Astrocyte (in vitro differentiated cells and primary cell): ENCODE measurements at regions not wholly inside any gene's neighbourhood (a gene's known extent, or its start where the extent isn't known, plus 50 kb on each side); places are given as distances from the start of the nearest gene placed in this dataset.

Experiments used
- DNase-seq: peaks from one replicate; pipeline ENCODE4 v3.0.0-alpha.2; 2010; ENCODE audit warnings: low read depth
- FAIRE-seq: peaks from 2 replicates; lab custom pipeline; 2011; peaks lifted over from hg19 to GRCh38; lab: Jason Lieb, UNC
- H2AFZ ChIP-seq: 2 replicates; pipeline ENCODE4 v1.6.0; 2012; ENCODE audit warnings: low read depth, low read length, inconsistent platforms
- H3K27ac ChIP-seq: 2 replicates; pipeline ENCODE4 v1.5.1; 2011; ENCODE audit warnings: low read depth, low read length, inconsistent platforms
- H3K27me3 ChIP-seq: 2 replicates; pipeline ENCODE4 v1.6.0; 2011; ENCODE audit warnings: low read length, inconsistent platforms; ENCODE audit not compliant: insufficient read depth
- H3K36me3 ChIP-seq: 2 replicates; pipeline ENCODE4 v1.5.1; 2011; ENCODE audit warnings: low read length, inconsistent platforms; ENCODE audit not compliant: insufficient read depth
- H3K4me1 ChIP-seq: 2 replicates; pipeline ENCODE4 v1.5.1; 2011; ENCODE audit warnings: low read length, inconsistent platforms; ENCODE audit not compliant: insufficient read depth
- H3K4me2 ChIP-seq: 2 replicates; pipeline ENCODE4 v1.6.0; 2012; ENCODE audit warnings: low read length, inconsistent platforms
- H3K4me3 ChIP-seq: 2 replicates; pipeline ENCODE4 v1.5.1; 2011; ENCODE audit warnings: low read depth, mild to moderate bottlenecking, low read length, inconsistent platforms; ENCODE audit not compliant: insufficient read depth
- H3K79me2 ChIP-seq: 2 replicates; pipeline ENCODE4 v1.6.0; 2012; ENCODE audit warnings: mild to moderate bottlenecking, low read length, inconsistent platforms; ENCODE audit not compliant: insufficient read depth
- H3K9ac ChIP-seq: 2 replicates; pipeline ENCODE4 v1.6.0; 2012; ENCODE audit warnings: mild to moderate bottlenecking, low read length, inconsistent platforms
- H3K9me3 ChIP-seq: 2 replicates; pipeline ENCODE4 v1.5.1; 2012; ENCODE audit warnings: low read depth, mild to moderate bottlenecking, low read length, inconsistent platforms; ENCODE audit not compliant: insufficient read depth
- H4K20me1 ChIP-seq: 2 replicates; pipeline ENCODE4 v1.6.0; 2012; ENCODE audit warnings: low read length, inconsistent platforms; ENCODE audit not compliant: insufficient read depth
- H3K27ac Mint-ChIP-seq: one replicate; pipeline ENCODE4 v1.8.0; 2021; ENCODE audit warnings: mild to moderate bottlenecking, mixed read lengths; ENCODE audit not compliant: unreplicated experiment
- H3K27me3 Mint-ChIP-seq: one replicate; pipeline ENCODE4 v1.8.0; 2021; ENCODE audit warnings: low read depth, mixed read lengths; ENCODE audit not compliant: unreplicated experiment
- H3K36me3 Mint-ChIP-seq: one replicate; pipeline ENCODE4 v1.8.0; 2021; ENCODE audit warnings: low read depth, mixed read lengths; ENCODE audit not compliant: unreplicated experiment
- H3K4me1 Mint-ChIP-seq: one replicate; pipeline ENCODE4 v1.8.0; 2021; ENCODE audit warnings: low read depth, mixed read lengths; ENCODE audit not compliant: unreplicated experiment
- H3K4me3 Mint-ChIP-seq: one replicate; pipeline ENCODE4 v1.8.0; 2021; ENCODE audit warnings: mild to moderate bottlenecking, moderate library complexity, mixed read lengths; ENCODE audit not compliant: unreplicated experiment
- H3K9me3 Mint-ChIP-seq: one replicate; pipeline ENCODE4 v1.8.0; 2021; ENCODE audit warnings: mild to moderate bottlenecking, mixed read lengths; ENCODE audit not compliant: unreplicated experiment
- CTCF ChIP-seq: IDR thresholded peaks from 2 replicates; pipeline ENCODE4 v1.5.1; 2011; ENCODE audit warnings: low read depth, mild to moderate bottlenecking, inconsistent platforms, low read length, moderate library complexity; ENCODE audit not compliant: insufficient read depth
- EZH2 ChIP-seq: IDR thresholded peaks from 2 replicates; pipeline ENCODE4 v1.6.1; 2012; ENCODE audit warnings: mild to moderate bottlenecking, low read length, inconsistent platforms; ENCODE audit not compliant: insufficient read depth

- Histone ChIP-seq H2AFZ (no peak overlapping the region), H3K36me3 (no peaks in the 10 kb centered on the region), H3K79me2 (no peaks in the 10 kb centered on the region), H3K27ac (no peak overlapping the region), H3K9ac (no peak overlapping the region), H3K4me3 (no peak overlapping the region), H3K4me1 (no peaks in the 10 kb centered on the region), H3K4me2 (no peak overlapping the region), H3K27me3 (no peaks in the 10 kb centered on the region), H3K9me3 (peaks cover 3% of the 10 kb centered on the region), H4K20me1 (no peaks in the 10 kb centered on the region)
- FAIRE-seq (no peak), DNase-seq (no peak)
- H3K27ac Mint-ChIP-seq, result no peak overlapping the region
- no peaks in the 10 kb centered on the region for H3K27me3 Mint-ChIP-seq
- no peaks in the 10 kb centered on the region for H3K36me3 Mint-ChIP-seq
- TF ChIP-seq EZH2 (no peak), CTCF (no peak)
- H3K4me1 Mint-ChIP-seq, result no peaks in the 10 kb centered on the region
- H3K9me3 Mint-ChIP-seq, result no peaks in the 10 kb centered on the region
- H3K4me3 Mint-ChIP-seq, result no peak overlapping the region
These were observed 387.9 kb upstream of the ANO3 start for GRCh38 chr11:25943777-25944661.

GRCh38 chr11:25949918-25950317 lies 382.0 kb upstream of the ANO3 start:
- Histone ChIP-seq H3K36me3 (no peaks in the 10 kb centered on the region), H2AFZ (no peak overlapping the region)
- FAIRE-seq, result no peak

More at GRCh38 chr11:25949918-25950317, 382.0 kb upstream of the ANO3 start:
- no peaks in the 10 kb centered on the region for H3K36me3 Mint-ChIP-seq
- no peak overlapping the region for H3K27ac Mint-ChIP-seq
- Histone ChIP-seq H4K20me1 (no peaks in the 10 kb centered on the region), H3K4me2 (no peak overlapping the region), H3K9me3 (peaks cover 6% of the 10 kb centered on the region), H3K27me3 (no peaks in the 10 kb centered on the region), H3K27ac (no peak overlapping the region), H3K4me3 (no peak overlapping the region), H3K79me2 (no peaks in the 10 kb centered on the region), H3K4me1 (no peaks in the 10 kb centered on the region), H3K9ac (no peak overlapping the region)
- H3K4me1 Mint-ChIP-seq, result no peaks in the 10 kb centered on the region
- no peak overlapping the region for H3K4me3 Mint-ChIP-seq
- no peak for DNase-seq
- TF ChIP-seq CTCF (no peak), EZH2 (no peak)
- H3K27me3 Mint-ChIP-seq, result no peaks in the 10 kb centered on the region
- H3K9me3 Mint-ChIP-seq, result no peaks in the 10 kb centered on the region
